SK-N-SH (cell line): ENCODE measurements at regions not wholly inside any gene's neighbourhood (a gene's known extent, or its start where the extent isn't known, plus 50 kb on each side); places are given as distances from the start of the nearest gene placed in this dataset.

ENCODE experiments used
- CTCF ChIA-PET: fragments of 300-600, 350-600 bp; formaldehyde crosslinking; extraction: SDS; loops from one replicate; lab custom pipeline; 2021; lab: Yijun Ruan, JAX
- POLR2A ChIA-PET: fragments of 350-600 bp; sonication (Branson Sonifier 250); formaldehyde crosslinking; extraction: SDS; loops from one replicate; lab custom pipeline; 2020; ENCODE audit warnings: antibody characterized with exemption, inconsistent platforms; lab: Yijun Ruan, JAX
- DNase-seq: peaks from one replicate; pipeline ENCODE4 v3.0.0; 2012
- H2AFZ ChIP-seq: fragments of 200-600 bp; sonication (generic); 2 replicates; pipeline ENCODE4 v1.8.1; 2016; ENCODE audit warnings: antibody characterized with exemption, mild to moderate bottlenecking, low read depth
- H3F3A ChIP-seq: fragments of 200-600 bp; sonication (generic); replicated peaks from 2 replicates; pipeline ENCODE3; 2016; ENCODE audit warnings: antibody characterized with exemption, mild to moderate bottlenecking; ENCODE audit not compliant: insufficient read depth
- H3K27ac ChIP-seq, 2 experiments: fragments of 200-500 bp in 1 of 2; fragments of 200-600 bp in 1 of 2; sonication (Bioruptor generic) in 1 of 2; sonication (generic), shearing (Covaris generic) in 1 of 2; 2 replicates each; pipeline versions ENCODE4 v1.5.1 to v1.6.1; 2014 to 2016; ENCODE audit warnings: low read depth in 2 of 2, inconsistent platforms in 1 of 2, low read length in 1 of 2, mild to moderate bottlenecking in 1 of 2, mixed read lengths in 1 of 2
- H3K27me3 ChIP-seq: fragments of 200-600 bp; sonication (generic), shearing (Covaris generic); 2 replicates; pipeline ENCODE4 v1.6.1; 2016; ENCODE audit warnings: mixed run types; ENCODE audit not compliant: insufficient read depth
- H3K36me3 ChIP-seq, 2 experiments: fragments of 200-500 bp in 1 of 2; fragments of 200-600 bp in 1 of 2; sonication (Bioruptor generic) in 1 of 2; sonication (generic) in 1 of 2; replicated peaks in 1 of 2; 2 replicates each; pipeline versions ENCODE3 to v1.5.1; 2014 to 2016; ENCODE audit warnings: low read length in 1 of 2, mild to moderate bottlenecking in 1 of 2; ENCODE audit not compliant: insufficient read depth in 2 of 2, control insufficient read depth in 1 of 2
- H3K4me1 ChIP-seq, 2 experiments: fragments of 200-500 bp in 1 of 2; fragments of 200-600 bp in 1 of 2; sonication (Bioruptor generic) in 1 of 2; sonication (generic), shearing (Covaris generic) in 1 of 2; 2 replicates each; pipeline versions ENCODE4 v1.5.1 to v1.6.1; 2014 to 2016; ENCODE audit warnings: low read depth in 1 of 2, low read length in 1 of 2, mixed run types in 1 of 2; ENCODE audit not compliant: insufficient read depth in 2 of 2, control insufficient read depth in 1 of 2
- H3K4me2 ChIP-seq: fragments of 200-600 bp; sonication (generic), shearing (Covaris generic); 2 replicates; pipeline ENCODE4 v1.6.1; 2017; ENCODE audit warnings: mixed run types
- H3K4me3 ChIP-seq, 2 experiments: fragments of 200-500 bp in 1 of 2; fragments of 200-600 bp in 1 of 2; sonication (Bioruptor generic) in 1 of 2; sonication (generic), shearing (Covaris generic) in 1 of 2; 2 replicates each; pipeline versions ENCODE4 v1.5.1 to v1.8.1; 2014 to 2016; ENCODE audit warnings: low read depth in 2 of 2, inconsistent platforms in 1 of 2, low read length in 1 of 2, mild to moderate bottlenecking in 1 of 2, mixed read lengths in 1 of 2, moderate library complexity in 1 of 2
- H3K79me2 ChIP-seq: fragments of 200-600 bp; sonication (generic); 2 replicates; pipeline ENCODE4 v1.8.1; 2017; ENCODE audit warnings: mild to moderate bottlenecking; ENCODE audit not compliant: insufficient read depth
- H3K9ac ChIP-seq: fragments of 200-600 bp; sonication (generic); 2 replicates; pipeline ENCODE4 v1.6.1; 2017; ENCODE audit warnings: mixed run types
- H3K9me2 ChIP-seq: fragments of 200-600 bp; sonication (generic); 2 replicates; pipeline ENCODE4 v1.6.1; 2017; ENCODE audit warnings: mixed run types
- H3K9me3 ChIP-seq: fragments of 200-600 bp; sonication (generic); 2 replicates; pipeline ENCODE4 v1.6.1; 2017; ENCODE audit warnings: mixed run types, mild to moderate bottlenecking, moderate library complexity
- H4K20me1 ChIP-seq: fragments of 200-600 bp; sonication (generic); 2 replicates; pipeline ENCODE4 v1.6.1; 2017; ENCODE audit warnings: mild to moderate bottlenecking, mixed run types; ENCODE audit not compliant: insufficient read depth
- MEF2A ChIP-seq: IDR thresholded peaks from 2 replicates; pipeline ENCODE4 v1.4.0; 2012; ENCODE audit warnings: low read depth, borderline replicate concordance
- MXI1 ChIP-seq: IDR thresholded peaks from 2 replicates; pipeline ENCODE4 v1.6.1; 2012; ENCODE audit warnings: mild to moderate bottlenecking, low read depth, low read length, improper control_type of control experiment
- RCOR1 ChIP-seq: fragments of 150-350 bp; IDR thresholded peaks from 2 replicates; pipeline ENCODE4 v1.6.1; 2017; ENCODE audit warnings: antibody characterized with exemption, low read length
- RFX5 ChIP-seq: IDR thresholded peaks from 2 replicates; pipeline ENCODE4 v1.6.1; 2012; ENCODE audit warnings: mild to moderate bottlenecking, improper control_type of control experiment, low read length
- SIN3A ChIP-seq: IDR thresholded peaks from 2 replicates; pipeline ENCODE4 v1.6.1; 2012; ENCODE audit warnings: low read depth, mild to moderate bottlenecking, low read length, moderate library complexity, borderline replicate concordance
- TAF1 ChIP-seq: IDR thresholded peaks from 2 replicates; pipeline ENCODE4 v1.6.1; 2012; ENCODE audit warnings: low read depth, mild to moderate bottlenecking, low read length, moderate library complexity, borderline replicate concordance
- TCF12 ChIP-seq: IDR thresholded peaks from 2 replicates; pipeline ENCODE4 v1.4.0; 2012
- TEAD4 ChIP-seq: IDR thresholded peaks from 2 replicates; pipeline ENCODE4 v1.4.0; 2012; ENCODE audit warnings: mild to moderate bottlenecking, borderline replicate concordance; ENCODE audit not compliant: insufficient read depth
- YY1 ChIP-seq: IDR thresholded peaks from 2 replicates; pipeline ENCODE4 v1.4.0; 2012; ENCODE audit warnings: low read depth, mild to moderate bottlenecking
- WGBS: methylation state at CpG from one replicate; pipeline ENCODE4 v1.1.6; 2017; ENCODE audit warnings: low lambda C conversion rate; 5-methylcytosine and 5-hydroxymethylcytosine counted together
- TF ChIP-seq, protein P1 (sequence below): fragments of 200-600 bp; sonication (generic); IDR thresholded peaks from 2 replicates; pipeline ENCODE4 v1.6.1; 2017; ENCODE audit warnings: antibody characterized with exemption, mild to moderate bottlenecking, moderate library complexity
- TF ChIP-seq, protein P2 (sequence below): fragments of 150-350 bp; IDR thresholded peaks from 2 replicates; pipeline ENCODE4 v1.6.1; 2016; ENCODE audit warnings: mild to moderate bottlenecking, low read depth, low read length
- TF ChIP-seq, protein P3 (sequence below): IDR thresholded peaks from 2 replicates; pipeline ENCODE4 v1.4.0; 2012; ENCODE audit warnings: low read depth, borderline replicate concordance

DNA sequence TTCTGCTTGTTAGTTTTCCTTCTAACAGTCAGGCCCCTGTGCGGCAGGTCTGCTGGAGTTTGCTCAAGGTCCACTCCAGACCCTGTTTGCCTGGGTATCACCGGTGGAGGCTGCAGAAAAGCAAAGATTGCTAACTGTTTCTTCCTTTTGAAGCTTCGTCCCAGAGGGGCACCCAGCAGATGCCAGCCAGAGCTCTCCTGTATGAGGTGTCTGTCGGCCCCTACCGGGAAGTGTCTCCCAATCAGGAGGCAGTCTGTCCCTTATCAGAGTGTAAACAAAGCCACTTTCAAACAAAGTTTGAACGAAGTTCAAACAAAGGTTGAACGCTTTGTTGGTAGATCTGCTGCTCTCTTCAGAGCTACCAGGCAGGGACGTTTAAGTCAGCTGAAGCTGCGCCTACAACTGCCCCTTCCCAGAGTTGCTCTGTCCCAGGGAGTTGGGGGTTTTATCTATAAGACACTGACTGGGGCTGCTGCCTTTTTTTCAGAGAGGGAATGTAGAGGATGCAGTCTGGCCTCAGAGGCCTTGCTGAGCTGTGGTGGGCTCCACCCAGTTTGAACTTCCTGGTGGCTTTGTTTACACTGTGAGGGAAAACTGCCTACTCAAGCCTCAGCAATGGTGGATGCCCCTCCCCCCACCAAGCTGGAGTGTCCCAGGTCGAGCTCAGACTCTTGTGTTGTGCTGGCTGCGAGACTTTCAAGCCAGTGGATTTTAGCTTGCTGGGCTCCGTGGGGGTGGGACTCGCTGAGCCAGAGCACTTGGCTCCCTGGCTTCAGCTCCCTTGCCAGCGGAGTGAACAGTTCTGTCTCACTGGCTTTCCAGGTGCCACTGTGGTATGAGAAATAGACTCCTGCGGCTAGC, 401.8 kb downstream of the SRGAP2C start:
- no peaks in the 10 kb centered on the region for H3K9me3 ChIP-seq
- H3K9me2 ChIP-seq = no peaks in the 10 kb centered on the region
- ChIA-PET CTCF (no interaction called here), POLR2A (no interaction called here)
- WGBS = 20% methylated on average over 12 of the region's 15 CpGs
- no peaks in the 10 kb centered on the region for H4K20me1 ChIP-seq
- no peak overlapping the region for H3K9ac ChIP-seq
- H3K27me3 ChIP-seq = no peaks in the 10 kb centered on the region
- H3K4me1 ChIP-seq = no peaks in the 10 kb centered on the region; a peak in 1 of 4 replicates
- TF ChIP-seq, protein P1, sequence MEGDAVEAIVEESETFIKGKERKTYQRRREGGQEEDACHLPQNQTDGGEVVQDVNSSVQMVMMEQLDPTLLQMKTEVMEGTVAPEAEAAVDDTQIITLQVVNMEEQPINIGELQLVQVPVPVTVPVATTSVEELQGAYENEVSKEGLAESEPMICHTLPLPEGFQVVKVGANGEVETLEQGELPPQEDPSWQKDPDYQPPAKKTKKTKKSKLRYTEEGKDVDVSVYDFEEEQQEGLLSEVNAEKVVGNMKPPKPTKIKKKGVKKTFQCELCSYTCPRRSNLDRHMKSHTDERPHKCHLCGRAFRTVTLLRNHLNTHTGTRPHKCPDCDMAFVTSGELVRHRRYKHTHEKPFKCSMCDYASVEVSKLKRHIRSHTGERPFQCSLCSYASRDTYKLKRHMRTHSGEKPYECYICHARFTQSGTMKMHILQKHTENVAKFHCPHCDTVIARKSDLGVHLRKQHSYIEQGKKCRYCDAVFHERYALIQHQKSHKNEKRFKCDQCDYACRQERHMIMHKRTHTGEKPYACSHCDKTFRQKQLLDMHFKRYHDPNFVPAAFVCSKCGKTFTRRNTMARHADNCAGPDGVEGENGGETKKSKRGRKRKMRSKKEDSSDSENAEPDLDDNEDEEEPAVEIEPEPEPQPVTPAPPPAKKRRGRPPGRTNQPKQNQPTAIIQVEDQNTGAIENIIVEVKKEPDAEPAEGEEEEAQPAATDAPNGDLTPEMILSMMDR = no peak
- TF ChIP-seq, protein P2, sequence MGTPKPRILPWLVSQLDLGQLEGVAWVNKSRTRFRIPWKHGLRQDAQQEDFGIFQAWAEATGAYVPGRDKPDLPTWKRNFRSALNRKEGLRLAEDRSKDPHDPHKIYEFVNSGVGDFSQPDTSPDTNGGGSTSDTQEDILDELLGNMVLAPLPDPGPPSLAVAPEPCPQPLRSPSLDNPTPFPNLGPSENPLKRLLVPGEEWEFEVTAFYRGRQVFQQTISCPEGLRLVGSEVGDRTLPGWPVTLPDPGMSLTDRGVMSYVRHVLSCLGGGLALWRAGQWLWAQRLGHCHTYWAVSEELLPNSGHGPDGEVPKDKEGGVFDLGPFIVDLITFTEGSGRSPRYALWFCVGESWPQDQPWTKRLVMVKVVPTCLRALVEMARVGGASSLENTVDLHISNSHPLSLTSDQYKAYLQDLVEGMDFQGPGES = no peak
- TF ChIP-seq MEF2A (no peak), TCF12 (no peak), MXI1 (no peak), RFX5 (no peak), TAF1 (no peak), RCOR1 (no peak), YY1 (no peak), SIN3A (no peak), TEAD4 (no peak)
- TF ChIP-seq, protein P3, sequence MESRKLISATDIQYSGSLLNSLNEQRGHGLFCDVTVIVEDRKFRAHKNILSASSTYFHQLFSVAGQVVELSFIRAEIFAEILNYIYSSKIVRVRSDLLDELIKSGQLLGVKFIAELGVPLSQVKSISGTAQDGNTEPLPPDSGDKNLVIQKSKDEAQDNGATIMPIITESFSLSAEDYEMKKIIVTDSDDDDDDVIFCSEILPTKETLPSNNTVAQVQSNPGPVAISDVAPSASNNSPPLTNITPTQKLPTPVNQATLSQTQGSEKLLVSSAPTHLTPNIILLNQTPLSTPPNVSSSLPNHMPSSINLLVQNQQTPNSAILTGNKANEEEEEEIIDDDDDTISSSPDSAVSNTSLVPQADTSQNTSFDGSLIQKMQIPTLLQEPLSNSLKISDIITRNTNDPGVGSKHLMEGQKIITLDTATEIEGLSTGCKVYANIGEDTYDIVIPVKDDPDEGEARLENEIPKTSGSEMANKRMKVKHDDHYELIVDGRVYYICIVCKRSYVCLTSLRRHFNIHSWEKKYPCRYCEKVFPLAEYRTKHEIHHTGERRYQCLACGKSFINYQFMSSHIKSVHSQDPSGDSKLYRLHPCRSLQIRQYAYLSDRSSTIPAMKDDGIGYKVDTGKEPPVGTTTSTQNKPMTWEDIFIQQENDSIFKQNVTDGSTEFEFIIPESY = no peak
- no peaks in the 10 kb centered on the region for H3K79me2 ChIP-seq
- H2AFZ ChIP-seq = no peak overlapping the region; the same call in 1 of the 2 replicates
- no peak overlapping the region for H3K27ac ChIP-seq
- no peak overlapping the region for H3K4me3 ChIP-seq
- H3K4me2 ChIP-seq = no peak overlapping the region
- no peak for DNase-seq
- H3K36me3 ChIP-seq = no peaks in the 10 kb centered on the region
- no peaks in the 10 kb centered on the region for H3F3A ChIP-seq
